SK-N-SH (cell line): ENCODE measurements at regions not wholly inside any gene's neighbourhood (a gene's known extent, or its start where the extent isn't known, plus 50 kb on each side); places are given as distances from the start of the nearest gene placed in this dataset.

ENCODE experiments used
- EP300 ChIP-seq, 2 experiments: IDR thresholded peaks; 2 replicates each; pipeline versions ENCODE4 v1.4.0 to v1.6.1; 2012; ENCODE audit warnings: borderline replicate concordance in 1 of 2, low read depth in 1 of 2, low read length in 1 of 2
- TF ChIP-seq, protein P1 (sequence below): fragments of 200-600 bp; sonication (generic); IDR thresholded peaks from 2 replicates; pipeline ENCODE4 v1.6.1; 2017; ENCODE audit warnings: antibody characterized with exemption, mild to moderate bottlenecking, moderate library complexity

- TF ChIP-seq, protein P1, sequence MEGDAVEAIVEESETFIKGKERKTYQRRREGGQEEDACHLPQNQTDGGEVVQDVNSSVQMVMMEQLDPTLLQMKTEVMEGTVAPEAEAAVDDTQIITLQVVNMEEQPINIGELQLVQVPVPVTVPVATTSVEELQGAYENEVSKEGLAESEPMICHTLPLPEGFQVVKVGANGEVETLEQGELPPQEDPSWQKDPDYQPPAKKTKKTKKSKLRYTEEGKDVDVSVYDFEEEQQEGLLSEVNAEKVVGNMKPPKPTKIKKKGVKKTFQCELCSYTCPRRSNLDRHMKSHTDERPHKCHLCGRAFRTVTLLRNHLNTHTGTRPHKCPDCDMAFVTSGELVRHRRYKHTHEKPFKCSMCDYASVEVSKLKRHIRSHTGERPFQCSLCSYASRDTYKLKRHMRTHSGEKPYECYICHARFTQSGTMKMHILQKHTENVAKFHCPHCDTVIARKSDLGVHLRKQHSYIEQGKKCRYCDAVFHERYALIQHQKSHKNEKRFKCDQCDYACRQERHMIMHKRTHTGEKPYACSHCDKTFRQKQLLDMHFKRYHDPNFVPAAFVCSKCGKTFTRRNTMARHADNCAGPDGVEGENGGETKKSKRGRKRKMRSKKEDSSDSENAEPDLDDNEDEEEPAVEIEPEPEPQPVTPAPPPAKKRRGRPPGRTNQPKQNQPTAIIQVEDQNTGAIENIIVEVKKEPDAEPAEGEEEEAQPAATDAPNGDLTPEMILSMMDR = no peak
- TF ChIP-seq EP300 (IDR thresholded peaks at IDR 0.05; ENCODE audit: borderline replicate concordance in 1 of 2, low read depth in 1 of 2, low read length in 1 of 2) = no peak
Observed at GRCh38 chr7:54825368-54825767, 66.4 kb upstream of the SEC61G start.
